ENCODE measurements at regions not wholly inside any gene's neighbourhood (a gene's known extent, or its start where the extent isn't known, plus 50 kb on each side); places are given as distances from the start of the nearest gene placed in this dataset.

DNA sequence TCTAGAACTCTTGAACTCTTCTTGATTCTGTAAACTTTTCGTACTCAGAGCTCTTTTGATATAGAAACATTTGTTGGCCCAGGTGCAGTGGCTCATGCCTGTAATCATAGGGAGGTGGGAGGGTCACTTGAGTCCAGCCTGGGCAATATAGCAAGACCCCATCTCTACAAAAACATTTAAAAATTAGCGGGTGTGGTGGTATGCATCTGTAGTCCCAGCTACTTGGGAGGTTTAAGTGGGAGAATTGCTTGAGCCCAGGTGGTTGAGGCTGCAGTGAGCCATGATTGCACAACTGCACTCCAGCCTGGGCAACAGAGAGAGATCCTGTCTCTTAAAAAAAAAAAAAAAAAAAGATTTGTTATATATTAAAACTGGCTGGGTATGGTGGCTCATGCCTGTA is 121.6 kb downstream of the BAMBI start:
- TF ChIP-seq, protein P1, sequence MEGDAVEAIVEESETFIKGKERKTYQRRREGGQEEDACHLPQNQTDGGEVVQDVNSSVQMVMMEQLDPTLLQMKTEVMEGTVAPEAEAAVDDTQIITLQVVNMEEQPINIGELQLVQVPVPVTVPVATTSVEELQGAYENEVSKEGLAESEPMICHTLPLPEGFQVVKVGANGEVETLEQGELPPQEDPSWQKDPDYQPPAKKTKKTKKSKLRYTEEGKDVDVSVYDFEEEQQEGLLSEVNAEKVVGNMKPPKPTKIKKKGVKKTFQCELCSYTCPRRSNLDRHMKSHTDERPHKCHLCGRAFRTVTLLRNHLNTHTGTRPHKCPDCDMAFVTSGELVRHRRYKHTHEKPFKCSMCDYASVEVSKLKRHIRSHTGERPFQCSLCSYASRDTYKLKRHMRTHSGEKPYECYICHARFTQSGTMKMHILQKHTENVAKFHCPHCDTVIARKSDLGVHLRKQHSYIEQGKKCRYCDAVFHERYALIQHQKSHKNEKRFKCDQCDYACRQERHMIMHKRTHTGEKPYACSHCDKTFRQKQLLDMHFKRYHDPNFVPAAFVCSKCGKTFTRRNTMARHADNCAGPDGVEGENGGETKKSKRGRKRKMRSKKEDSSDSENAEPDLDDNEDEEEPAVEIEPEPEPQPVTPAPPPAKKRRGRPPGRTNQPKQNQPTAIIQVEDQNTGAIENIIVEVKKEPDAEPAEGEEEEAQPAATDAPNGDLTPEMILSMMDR (IDR thresholded peaks at IDR 0.05): no peak
- TF ChIP-seq POLR2A (IDR thresholded peaks at IDR 0.05): no peak
- TF ChIP-seq POLR2AphosphoS5 (IDR thresholded peaks at IDR 0.05): no peak
- no peak for TF ChIP-seq EP300 (IDR thresholded peaks at IDR 0.05)
